ENCODE measurements at regions not wholly inside any gene's neighbourhood (a gene's known extent, or its start where the extent isn't known, plus 50 kb on each side); places are given as distances from the start of the nearest gene placed in this dataset.

DNA sequence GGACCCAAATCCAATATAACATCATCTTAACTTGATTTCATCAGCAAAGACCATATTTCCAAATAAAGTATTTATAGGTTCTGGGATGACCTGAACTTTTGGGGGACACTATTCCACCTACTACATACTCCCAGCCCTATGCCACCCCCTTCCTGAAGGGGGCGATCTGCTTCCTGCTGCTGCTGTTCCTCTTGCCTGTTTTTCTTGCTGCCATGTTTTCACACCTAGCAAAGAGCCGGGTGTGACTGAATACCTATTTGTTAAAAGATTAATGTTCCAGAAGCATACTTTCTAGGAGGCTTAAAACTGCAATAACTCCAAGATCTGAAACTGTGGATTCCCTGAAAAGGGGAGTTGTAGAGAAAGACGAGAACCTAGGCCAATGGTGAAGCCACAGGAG, 89.7 kb downstream of the ICOS start:
- Histone ChIP-seq H3K27me3 (no peaks in the 10 kb centered on the region), H3K36me3 (no peaks in the 10 kb centered on the region), H3K4me1 (peaks cover 0 to 15% (median 0%) of the 10 kb centered on the region in 4 donors), H3K9me3 (no peaks in the 10 kb centered on the region), H3K4me3 (no peak overlapping the region), H3K27ac (no peak overlapping the region)
- TF ChIP-seq CTCF (IDR thresholded peaks at IDR 0.05) (no peak), EP300 (IDR thresholded peaks at IDR 0.05) (no peak), POLR2A (IDR thresholded peaks at IDR 0.05) (no peak)
- 83 to 86% methylated on average over 3 of the region's 3 CpGs for WGBS, 2 donors
- DNase-seq (ENCODE audit: low spot score in 2 of 2), result no peak

GRCh38 chr2:204027091-204027490, 90.5 kb downstream of the ICOS start:
- H3K27ac ChIP-seq, result no peak overlapping the region
- H3K9me3 ChIP-seq, result no peaks in the 10 kb centered on the region
- H3K4me3 ChIP-seq, result no peak overlapping the region
- no peak for DNase-seq (ENCODE audit: low spot score in 2 of 2)
- no peaks in the 10 kb centered on the region for H3K27me3 ChIP-seq
- TF ChIP-seq POLR2A (IDR thresholded peaks at IDR 0.05) (no peak), CTCF (IDR thresholded peaks at IDR 0.05) (no peak), EP300 (IDR thresholded peaks at IDR 0.05) (no peak)
- 71 to 80% methylated on average over 3 of the region's 3 CpGs for WGBS, 2 donors
- peaks cover 0 to 15% (median 0%) of the 10 kb centered on the region in 4 donors for H3K4me1 ChIP-seq
- H3K36me3 ChIP-seq, result no peaks in the 10 kb centered on the region

DNA sequence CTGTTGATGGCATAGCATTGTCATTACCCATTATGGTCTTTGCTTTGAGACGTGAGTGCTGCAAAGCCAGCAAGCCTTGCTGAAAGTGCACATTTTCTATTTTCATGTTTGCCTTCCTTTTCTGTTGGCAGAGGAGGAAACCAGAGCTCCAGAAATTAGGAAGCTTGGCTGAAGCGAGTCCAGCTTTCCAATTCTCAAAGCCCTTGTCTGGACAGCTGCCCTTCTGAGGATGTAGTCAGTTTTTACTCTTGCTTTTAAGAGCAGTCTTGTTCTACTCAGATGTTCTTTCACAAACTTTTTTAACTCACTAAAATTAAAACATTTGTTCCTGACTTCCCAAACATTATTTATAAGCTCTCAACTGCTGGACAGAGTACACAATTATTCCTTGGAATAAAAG, 93.8 kb downstream of the ICOS start:
- Histone ChIP-seq H3K4me3 (no peak overlapping the region), H3K27me3 (no peaks in the 10 kb centered on the region), H3K27ac (no peak overlapping the region), H3K9me3 (no peaks in the 10 kb centered on the region), H3K4me1 (peaks cover 0 to 2% (median 0%) of the 10 kb centered on the region in 4 donors), H3K36me3 (no peaks in the 10 kb centered on the region)
- WGBS, 2 donors, result 66 to 68% methylated on average over 2 of the region's 2 CpGs
- no peak for DNase-seq (ENCODE audit: low spot score in 2 of 2)
- no peak for TF ChIP-seq POLR2A (IDR thresholded peaks at IDR 0.05)
- no peak for TF ChIP-seq CTCF (IDR thresholded peaks at IDR 0.05)
- TF ChIP-seq EP300 (IDR thresholded peaks at IDR 0.05), result no peak

DNA sequence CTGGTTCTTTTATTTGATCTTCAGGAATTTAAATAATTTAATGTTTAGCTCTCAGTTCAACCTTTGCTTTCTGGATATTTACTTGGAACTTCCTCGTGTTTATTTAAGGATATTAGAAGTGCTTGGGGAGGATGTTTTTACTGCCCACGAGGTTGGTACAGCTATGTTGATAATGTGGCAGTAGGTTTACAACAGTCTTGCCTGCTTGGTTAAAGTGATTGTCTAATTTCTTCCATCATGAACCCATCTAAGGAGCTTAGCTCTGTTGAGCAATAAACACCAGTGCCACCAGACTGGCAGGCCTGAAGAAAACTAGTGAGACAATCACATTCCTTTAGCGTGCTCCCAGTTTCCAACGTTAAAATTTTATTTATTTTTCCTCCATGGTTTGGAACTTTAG, 94.5 kb downstream of the ICOS start:
- TF ChIP-seq POLR2A (IDR thresholded peaks at IDR 0.05), result no peak
- H3K27ac ChIP-seq, result no peak overlapping the region
- no peak overlapping the region for H3K4me3 ChIP-seq
- no peaks in the 10 kb centered on the region for H3K27me3 ChIP-seq
- no peaks in the 10 kb centered on the region for H3K4me1 ChIP-seq
- WGBS, 2 donors, result 52 to 54% methylated on average over 4 of the region's 4 CpGs
- DNase-seq (ENCODE audit: low spot score in 2 of 2), result no peak
- no peaks in the 10 kb centered on the region for H3K9me3 ChIP-seq
- no peaks in the 10 kb centered on the region for H3K36me3 ChIP-seq

DNA sequence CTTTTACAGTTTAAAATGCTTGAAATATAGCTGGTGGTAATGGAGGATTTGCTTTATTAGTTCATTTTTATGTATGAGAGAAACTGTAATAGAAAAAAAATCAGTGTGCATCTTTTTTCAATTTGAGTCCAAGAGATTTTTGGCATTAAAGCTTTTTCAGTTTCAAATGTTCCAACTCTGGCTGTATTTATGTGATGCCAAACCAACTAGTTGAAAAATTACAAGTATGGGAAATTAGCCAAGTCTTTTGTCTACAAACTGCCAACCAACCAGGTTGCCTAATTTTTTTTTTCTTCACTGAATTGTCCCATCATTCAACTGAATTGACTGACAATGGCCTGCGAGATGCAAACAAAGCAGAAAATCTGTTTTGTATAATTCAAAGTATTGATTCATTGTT, 95.7 kb downstream of the ICOS start:
- H3K4me1 ChIP-seq, result no peaks in the 10 kb centered on the region
- H3K4me3 ChIP-seq, result no peak overlapping the region
- H3K27ac ChIP-seq, result no peak overlapping the region
- no peak for DNase-seq (ENCODE audit: low spot score in 2 of 2)
- H3K36me3 ChIP-seq, result no peaks in the 10 kb centered on the region
- TF ChIP-seq POLR2A (IDR thresholded peaks at IDR 0.05) (no peak), CTCF (IDR thresholded peaks at IDR 0.05) (no peak)
- no peaks in the 10 kb centered on the region for H3K9me3 ChIP-seq
- 62 to 83% methylated on average over 1 of the region's 1 CpG for WGBS, 2 donors
- H3K27me3 ChIP-seq, result no peaks in the 10 kb centered on the region
